H1 (cell line): ENCODE measurements at regions not wholly inside any gene's neighbourhood (a gene's known extent, or its start where the extent isn't known, plus 50 kb on each side); places are given as distances from the start of the nearest gene placed in this dataset.

Experiments used
- CTCF ChIA-PET: fragments of 300-600 bp; sonication (Branson Sonifier 250); formaldehyde crosslinking; loops from one replicate; lab custom pipeline; 2021; ENCODE audit not compliant: partially characterized antibody; lab: Charles Lee
- POLR2A ChIA-PET: fragments of 300-600 bp; sonication (Branson Sonifier 250); formaldehyde crosslinking; loops from one replicate; lab custom pipeline; 2021; ENCODE audit warnings: inconsistent platforms; ENCODE audit not compliant: partially characterized antibody; lab: Charles Lee
- DNase-seq, 2 experiments: peaks; one replicate each; pipeline versions ENCODE4 v3.0.0 to v3.0.0-alpha.2; 2010 to 2022; ENCODE audit warnings: low spot score in 2 of 2, low read depth in 1 of 2, mixed read lengths in 1 of 2
- FAIRE-seq: peaks from 2 replicates; lab custom pipeline; 2011; peaks lifted over from hg19 to GRCh38; lab: Jason Lieb, UNC
- H2AFZ ChIP-seq: 2 replicates; pipeline ENCODE4 v1.8.1; 2012; ENCODE audit warnings: low read length, inconsistent platforms
- H2AK5ac ChIP-seq: 2 replicates; pipeline ENCODE4 v1.6.1; 2013; ENCODE audit warnings: low read depth, low read length
- H2BK120ac ChIP-seq: replicated peaks from 2 replicates; pipeline ENCODE3; 2013; ENCODE audit warnings: low read depth, low read length, inconsistent platforms
- H2BK12ac ChIP-seq: 2 replicates; pipeline ENCODE4 v1.6.1; 2013; ENCODE audit warnings: low read depth, low read length
- H2BK15ac ChIP-seq: 2 replicates; pipeline ENCODE4 v1.6.1; 2013; ENCODE audit warnings: low read length
- H2BK20ac ChIP-seq: 2 replicates; pipeline ENCODE4 v1.6.1; 2013; ENCODE audit warnings: low read length
- H2BK5ac ChIP-seq: 2 replicates; pipeline ENCODE4 v1.6.1; 2013; ENCODE audit warnings: low read depth, low read length
- H3K14ac ChIP-seq: 2 replicates; pipeline ENCODE4 v1.6.1; 2013; ENCODE audit warnings: inconsistent platforms; ENCODE audit not compliant: insufficient read length
- H3K18ac ChIP-seq: 2 replicates; pipeline ENCODE4 v1.6.1; 2013; ENCODE audit warnings: low read length; ENCODE audit errors: extremely low read depth
- H3K23ac ChIP-seq: 2 replicates; pipeline ENCODE4 v1.6.1; 2013; ENCODE audit warnings: inconsistent platforms; ENCODE audit not compliant: insufficient read length
- H3K23me2 ChIP-seq: 2 replicates; pipeline ENCODE4 v1.6.1; 2013; ENCODE audit warnings: low read depth, low read length
- H3K27ac ChIP-seq: 2 replicates; pipeline ENCODE4 v1.6.1; 2011; ENCODE audit warnings: low read depth, low read length, inconsistent platforms
- H3K27me3 ChIP-seq, 4 experiments: replicated peaks in 1 of 4; 1 replicate in 1 of 4; 2 replicates in 3 of 4; pipeline versions ENCODE4 v1.6.1 to v1.8.1; 2011 to 2013; ENCODE audit warnings: low read length in 3 of 4, mild to moderate bottlenecking in 3 of 4, inconsistent platforms in 2 of 4, mixed read lengths in 2 of 4, moderate library complexity in 1 of 4; ENCODE audit not compliant: control insufficient read depth in 3 of 4, insufficient read depth in 3 of 4; ENCODE audit errors: extremely low read depth in 1 of 4
- H3K36me3 ChIP-seq, 4 experiments: 2 replicates each; pipeline versions ENCODE4 v1.6.1 to v1.8.1; 2011 to 2013; ENCODE audit warnings: mild to moderate bottlenecking in 4 of 4, low read length in 3 of 4, moderate library complexity in 2 of 4, control low read depth in 1 of 4, inconsistent platforms in 1 of 4; ENCODE audit not compliant: insufficient read depth in 4 of 4, control insufficient read depth in 2 of 4
- H3K4ac ChIP-seq: replicated peaks from 2 replicates; pipeline ENCODE3; 2013; ENCODE audit warnings: low read length, low read depth, mixed read lengths, inconsistent platforms; ENCODE audit not compliant: insufficient read length
- H3K4me1 ChIP-seq, 4 experiments: replicated peaks in 1 of 4; 1 replicate in 1 of 4; 2 replicates in 3 of 4; pipeline versions ENCODE4 v1.6.1 to v1.8.1; 2011 to 2013; ENCODE audit warnings: low read length in 3 of 4, inconsistent platforms in 2 of 4, mixed read lengths in 1 of 4; ENCODE audit not compliant: insufficient read depth in 4 of 4, control insufficient read depth in 3 of 4
- H3K4me2 ChIP-seq, 2 experiments: 2 replicates each; pipeline versions ENCODE4 v1.6.1 to v1.8.1; 2011 to 2013; ENCODE audit warnings: low read depth in 2 of 2, low read length in 2 of 2, control low read depth in 1 of 2, inconsistent platforms in 1 of 2, mild to moderate bottlenecking in 1 of 2; ENCODE audit not compliant: insufficient read depth in 1 of 2
- H3K4me3 ChIP-seq, 4 experiments: fragments of 200-600, 300-600 bp in 1 of 4; sonication (generic), shearing (Covaris generic), sonication (Bioruptor Twin) in 1 of 4; 2 replicates each; pipeline versions ENCODE4 v1.5.1 to v1.8.1; 2011 to 2016; ENCODE audit warnings: low read length in 4 of 4, low read depth in 3 of 4, control low read depth in 2 of 4, inconsistent platforms in 2 of 4, mild to moderate bottlenecking in 2 of 4, mixed read lengths in 1 of 4, moderate library complexity in 1 of 4; ENCODE audit not compliant: insufficient read depth in 2 of 4; ENCODE audit errors: extremely low read depth in 1 of 4
- H3K56ac ChIP-seq: replicated peaks from 2 replicates; pipeline ENCODE3; 2013; ENCODE audit warnings: low read depth, mild to moderate bottlenecking, mixed read lengths, low read length, inconsistent platforms; ENCODE audit not compliant: insufficient read length
- H3K79me1 ChIP-seq: 2 replicates; pipeline ENCODE4 v1.6.1; 2013; ENCODE audit warnings: low read depth, low read length, control low read depth
- H3K79me2 ChIP-seq, 2 experiments: 2 replicates each; pipeline versions ENCODE4 v1.6.1 to v1.8.1; 2012 to 2013; ENCODE audit warnings: low read length in 2 of 2, mild to moderate bottlenecking in 2 of 2, inconsistent platforms in 1 of 2; ENCODE audit not compliant: insufficient read depth in 2 of 2, control insufficient read depth in 1 of 2
- H3K9ac ChIP-seq, 4 experiments: replicated peaks in 1 of 4; 1 replicate in 1 of 4; 2 replicates in 3 of 4; pipeline versions ENCODE4 v1.6.1 to v1.8.1; 2011 to 2013; ENCODE audit warnings: low read depth in 3 of 4, low read length in 3 of 4, control low read depth in 2 of 4, mild to moderate bottlenecking in 2 of 4, moderate library complexity in 2 of 4, inconsistent platforms in 1 of 4; ENCODE audit errors: extremely low read depth in 1 of 4
- H3K9me3 ChIP-seq, 2 experiments: 2 replicates each; pipeline versions ENCODE4 v1.6.1 to v1.8.1; 2012 to 2013; ENCODE audit warnings: mild to moderate bottlenecking in 2 of 2, moderate library complexity in 2 of 2, control low read depth in 1 of 2, inconsistent platforms in 1 of 2, low read depth in 1 of 2, low read length in 1 of 2, mixed read lengths in 1 of 2; ENCODE audit not compliant: insufficient read depth in 2 of 2
- H4K20me1 ChIP-seq, 2 experiments: replicated peaks in 1 of 2; 2 replicates each; pipeline versions ENCODE3 to v1.8.1; 2011 to 2013; ENCODE audit warnings: inconsistent platforms in 2 of 2, low read length in 2 of 2, mild to moderate bottlenecking in 1 of 2; ENCODE audit not compliant: insufficient read depth in 2 of 2, control insufficient read depth in 1 of 2
- H4K5ac ChIP-seq: 2 replicates; pipeline ENCODE4 v1.6.1; 2013; ENCODE audit warnings: low read length, low read depth, mixed read lengths, inconsistent platforms; ENCODE audit not compliant: insufficient read length
- H4K8ac ChIP-seq: 2 replicates; pipeline ENCODE4 v1.8.0; 2013; ENCODE audit warnings: mild to moderate bottlenecking, moderate library complexity, low read length, inconsistent platforms; ENCODE audit not compliant: insufficient read depth; ENCODE audit errors: extremely low read depth
- H4K91ac ChIP-seq: replicated peaks from 2 replicates; pipeline ENCODE3; 2013; ENCODE audit warnings: low read length, mixed read lengths, inconsistent platforms; ENCODE audit not compliant: insufficient read length
- ATF3 ChIP-seq: IDR thresholded peaks from 2 replicates; pipeline ENCODE4 v1.6.1; 2011; ENCODE audit warnings: low read depth, mild to moderate bottlenecking, low read length; ENCODE audit not compliant: insufficient read depth
- CHD1 ChIP-seq: IDR thresholded peaks from 2 replicates; pipeline ENCODE4 v1.6.1; 2012; ENCODE audit warnings: low read depth, low read length, improper control_type of control experiment
- HDAC2 ChIP-seq, 2 experiments: fragments of 300-600 bp in 1 of 2; sonication (generic) in 1 of 2; IDR thresholded peaks; 2 replicates each; pipeline ENCODE4 v1.6.1; 2011 to 2012; ENCODE audit warnings: low read depth in 2 of 2, low read length in 2 of 2, mild to moderate bottlenecking in 2 of 2, moderate library complexity in 2 of 2, borderline replicate concordance in 1 of 2, inconsistent platforms in 1 of 2
- KDM5A ChIP-seq: fragments of 200-600 bp; IDR thresholded peaks from 2 replicates; pipeline ENCODE4 v1.7.1; 2012; ENCODE audit warnings: mild to moderate bottlenecking, low read length, inconsistent platforms, mixed read lengths
- MAFK ChIP-seq: IDR thresholded peaks from 2 replicates; pipeline ENCODE4 v1.6.1; 2012; ENCODE audit warnings: low read depth, mild to moderate bottlenecking, improper control_type of control experiment, low read length
- RXRA ChIP-seq: IDR thresholded peaks from 2 replicates; pipeline ENCODE4 v1.6.1; 2011; ENCODE audit warnings: low read depth, mild to moderate bottlenecking, low read length, moderate library complexity; ENCODE audit not compliant: insufficient read depth
- SUZ12 ChIP-seq: fragments of 200-600 bp; sonication (generic); IDR thresholded peaks from 2 replicates; pipeline ENCODE4 v1.6.1; 2012; ENCODE audit warnings: mild to moderate bottlenecking, inconsistent platforms, low read length, moderate library complexity, mixed read lengths
- TAF1 ChIP-seq: IDR thresholded peaks from 2 replicates; pipeline ENCODE4 v1.6.1; 2011; ENCODE audit warnings: mild to moderate bottlenecking, low read depth, low read length
- TAF7 ChIP-seq: optimal IDR thresholded peaks from 2 replicates; pipeline ENCODE3; 2011; ENCODE audit warnings: low read depth, mild to moderate bottlenecking, inconsistent platforms, low read length, moderate library complexity, borderline replicate concordance
- TCF12 ChIP-seq: IDR thresholded peaks from 2 replicates; pipeline ENCODE4 v1.6.1; 2011; ENCODE audit warnings: low read depth, mild to moderate bottlenecking, low read length
- ZNF274 ChIP-seq: IDR thresholded peaks from 2 replicates; pipeline ENCODE4 v1.7.0; 2012; ENCODE audit warnings: low read length, borderline replicate concordance; ENCODE audit errors: extremely low read depth
- WGBS, 2 experiments: shearing (Covaris generic) in 1 of 2; methylation state at CpG; one replicate each; pipeline versions ENCODE4 v1.1.6 to v1.1.7; 2013 to 2015; ENCODE audit warnings: low lambda C conversion rate in 2 of 2, mixed read lengths in 2 of 2, inconsistent platforms in 1 of 2, low coverage in 1 of 2, missing lambda C conversion rate in 1 of 2; ENCODE audit not compliant: insufficient replicate concordance in 2 of 2, insufficient coverage in 1 of 2, insufficient read length in 1 of 2; ENCODE audit errors: extremely low coverage in 1 of 2, missing lambda C conversion rate in 1 of 2; 5-methylcytosine and 5-hydroxymethylcytosine counted together
- TF ChIP-seq, protein P1 (sequence below): IDR thresholded peaks from 2 replicates; pipeline ENCODE4 v1.6.1; 2012; ENCODE audit warnings: low read length, inconsistent platforms

GRCh38 chr1:94757931-94758330 is 62.2 kb upstream of the SLC44A3 start:
- Histone ChIP-seq H2AFZ (no peak overlapping the region), H3K23ac (no peak overlapping the region), H3K27ac (no peak overlapping the region), H3K56ac (no peak overlapping the region), H2BK20ac (no peak overlapping the region), H2AK5ac (no peak overlapping the region), H2BK120ac (no peak overlapping the region), H4K5ac (no peak overlapping the region), H3K4me3 (no peak overlapping the region), H3K4ac (no peak overlapping the region), H2BK5ac (no peak overlapping the region), H3K9me3 (no peaks in the 10 kb centered on the region), H3K4me2 (no peak overlapping the region), H3K23me2 (no peaks in the 10 kb centered on the region; the same call in 1 of the 2 replicates), H2BK12ac (no peak overlapping the region; the same call in 1 of the 2 replicates), H3K27me3 (no peaks in the 10 kb centered on the region), H3K79me1 (no peaks in the 10 kb centered on the region), H3K14ac (no peak overlapping the region), H3K18ac (no peak overlapping the region; the same call in 1 of the 2 replicates), H3K4me1 (peaks cover 0 to 5% (median 2%) of the 10 kb centered on the region in 4 experiments; a peak in 3 of 7 replicates), H2BK15ac (no peak overlapping the region), H4K8ac (no peak overlapping the region), H4K20me1 (no peaks in the 10 kb centered on the region), H3K9ac (no peak overlapping the region), H3K79me2 (no peaks in the 10 kb centered on the region), H3K36me3 (no peaks in the 10 kb centered on the region), H4K91ac (no peak overlapping the region)
- FAIRE-seq = no peak
- CTCF ChIA-PET = interaction anchor here (0.6 to 0.8 kb wide), 2 partner anchors 160 to 300 kb away, joined by 3 read pairs; no protein-coding TSS in a partner anchor
- 88% methylated on average over 7 of the region's 7 CpGs; no CpG with 5 or more reads in 1 of the 2 experiments for WGBS, 2 experiments
- DNase-seq = no peak
- POLR2A ChIA-PET = interaction anchor here (1.1 kb wide), 1 partner anchor 13 kb away, joined by 3 read pairs; no protein-coding TSS in a partner anchor
- TF ChIP-seq, protein P1, sequence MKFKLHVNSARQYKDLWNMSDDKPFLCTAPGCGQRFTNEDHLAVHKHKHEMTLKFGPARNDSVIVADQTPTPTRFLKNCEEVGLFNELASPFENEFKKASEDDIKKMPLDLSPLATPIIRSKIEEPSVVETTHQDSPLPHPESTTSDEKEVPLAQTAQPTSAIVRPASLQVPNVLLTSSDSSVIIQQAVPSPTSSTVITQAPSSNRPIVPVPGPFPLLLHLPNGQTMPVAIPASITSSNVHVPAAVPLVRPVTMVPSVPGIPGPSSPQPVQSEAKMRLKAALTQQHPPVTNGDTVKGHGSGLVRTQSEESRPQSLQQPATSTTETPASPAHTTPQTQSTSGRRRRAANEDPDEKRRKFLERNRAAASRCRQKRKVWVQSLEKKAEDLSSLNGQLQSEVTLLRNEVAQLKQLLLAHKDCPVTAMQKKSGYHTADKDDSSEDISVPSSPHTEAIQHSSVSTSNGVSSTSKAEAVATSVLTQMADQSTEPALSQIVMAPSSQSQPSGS = no peak
- TF ChIP-seq CHD1 (no peak), RXRA (no peak), TAF7 (no peak), MAFK (no peak), SUZ12 (no peak), HDAC2 (IDR thresholded peaks at IDR 0.05; ENCODE audit: borderline replicate concordance in 1 of 2, low read depth in 2 of 2, low read length in 2 of 2) (no peak), KDM5A (no peak), ATF3 (no peak), TAF1 (no peak), TCF12 (no peak), ZNF274 (no peak)
